ENCODE measurements at regions not wholly inside any gene's neighbourhood (a gene's known extent, or its start where the extent isn't known, plus 50 kb on each side); places are given as distances from the start of the nearest gene placed in this dataset.

DNA sequence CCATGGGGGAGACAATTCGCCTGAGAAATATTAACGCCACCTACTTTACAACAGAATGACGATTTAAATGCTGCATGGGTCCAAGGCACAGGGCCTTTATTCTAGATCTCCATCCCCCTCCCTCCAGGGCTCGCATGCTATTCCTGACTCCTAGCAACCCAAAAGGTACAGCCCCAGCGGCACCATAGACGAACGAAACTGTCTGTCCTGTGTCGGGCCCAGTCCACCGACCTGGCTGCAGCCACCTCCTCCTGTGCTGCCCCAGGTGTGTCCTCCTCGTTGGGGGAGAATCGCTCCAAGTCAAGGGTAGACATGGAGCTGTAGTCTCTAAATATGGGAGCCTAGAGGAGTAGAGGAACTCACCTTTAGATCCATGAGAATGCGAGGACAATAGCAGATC, 196.5 kb downstream of the TOMM20 start:
- TF ChIP-seq YY1 (IDR thresholded peaks at IDR 0.05; ENCODE audit: low read depth): no peak

DNA sequence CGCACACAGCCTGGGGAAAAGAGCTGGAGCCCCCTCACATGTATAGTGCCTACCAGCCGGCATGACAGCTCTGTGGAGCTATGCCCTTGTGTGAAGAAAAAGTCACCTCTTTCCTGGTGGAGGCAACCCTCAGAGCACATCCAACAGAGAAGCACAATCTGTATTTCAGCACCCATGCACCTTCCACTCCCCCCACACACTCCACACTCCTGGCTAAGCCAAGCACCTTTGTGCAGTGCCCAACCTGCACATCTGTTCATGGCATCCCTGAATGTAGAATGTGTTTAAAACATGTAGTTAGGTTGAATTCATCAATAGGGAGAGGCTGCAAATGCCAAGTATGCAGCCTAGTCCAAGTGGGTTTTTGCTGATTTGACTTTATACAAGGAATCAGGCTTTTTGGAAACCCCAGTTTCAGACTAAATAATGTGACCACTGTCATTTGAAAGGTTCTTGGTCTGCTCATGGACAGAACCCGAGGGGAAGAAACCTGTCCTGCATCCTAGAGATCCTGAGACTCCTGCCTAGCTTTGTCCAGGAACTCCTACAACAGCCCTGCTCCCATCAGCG, 197.1 kb downstream of the TOMM20 start:
- TF ChIP-seq NFIC (IDR thresholded peaks at IDR 0.05) (no peak), EGR1 (IDR thresholded peaks at IDR 0.05) (no peak), TAF1 (IDR thresholded peaks at IDR 0.05; ENCODE audit: low read depth) (no peak), CREB1 (IDR thresholded peaks at IDR 0.05; ENCODE audit: low read depth) (no peak), FOXM1 (IDR thresholded peaks at IDR 0.05; ENCODE audit: borderline replicate concordance, low read depth) (no peak), ZBTB7A (IDR thresholded peaks at IDR 0.05; ENCODE audit: low read depth) (no peak), EP300 (IDR thresholded peaks at IDR 0.05; ENCODE audit: borderline replicate concordance) (no peak)
- TF ChIP-seq, protein P1, sequence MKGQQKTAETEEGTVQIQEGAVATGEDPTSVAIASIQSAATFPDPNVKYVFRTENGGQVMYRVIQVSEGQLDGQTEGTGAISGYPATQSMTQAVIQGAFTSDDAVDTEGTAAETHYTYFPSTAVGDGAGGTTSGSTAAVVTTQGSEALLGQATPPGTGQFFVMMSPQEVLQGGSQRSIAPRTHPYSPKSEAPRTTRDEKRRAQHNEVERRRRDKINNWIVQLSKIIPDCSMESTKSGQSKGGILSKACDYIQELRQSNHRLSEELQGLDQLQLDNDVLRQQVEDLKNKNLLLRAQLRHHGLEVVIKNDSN (IDR thresholded peaks at IDR 0.05): no peak
- TF ChIP-seq, protein P2, sequence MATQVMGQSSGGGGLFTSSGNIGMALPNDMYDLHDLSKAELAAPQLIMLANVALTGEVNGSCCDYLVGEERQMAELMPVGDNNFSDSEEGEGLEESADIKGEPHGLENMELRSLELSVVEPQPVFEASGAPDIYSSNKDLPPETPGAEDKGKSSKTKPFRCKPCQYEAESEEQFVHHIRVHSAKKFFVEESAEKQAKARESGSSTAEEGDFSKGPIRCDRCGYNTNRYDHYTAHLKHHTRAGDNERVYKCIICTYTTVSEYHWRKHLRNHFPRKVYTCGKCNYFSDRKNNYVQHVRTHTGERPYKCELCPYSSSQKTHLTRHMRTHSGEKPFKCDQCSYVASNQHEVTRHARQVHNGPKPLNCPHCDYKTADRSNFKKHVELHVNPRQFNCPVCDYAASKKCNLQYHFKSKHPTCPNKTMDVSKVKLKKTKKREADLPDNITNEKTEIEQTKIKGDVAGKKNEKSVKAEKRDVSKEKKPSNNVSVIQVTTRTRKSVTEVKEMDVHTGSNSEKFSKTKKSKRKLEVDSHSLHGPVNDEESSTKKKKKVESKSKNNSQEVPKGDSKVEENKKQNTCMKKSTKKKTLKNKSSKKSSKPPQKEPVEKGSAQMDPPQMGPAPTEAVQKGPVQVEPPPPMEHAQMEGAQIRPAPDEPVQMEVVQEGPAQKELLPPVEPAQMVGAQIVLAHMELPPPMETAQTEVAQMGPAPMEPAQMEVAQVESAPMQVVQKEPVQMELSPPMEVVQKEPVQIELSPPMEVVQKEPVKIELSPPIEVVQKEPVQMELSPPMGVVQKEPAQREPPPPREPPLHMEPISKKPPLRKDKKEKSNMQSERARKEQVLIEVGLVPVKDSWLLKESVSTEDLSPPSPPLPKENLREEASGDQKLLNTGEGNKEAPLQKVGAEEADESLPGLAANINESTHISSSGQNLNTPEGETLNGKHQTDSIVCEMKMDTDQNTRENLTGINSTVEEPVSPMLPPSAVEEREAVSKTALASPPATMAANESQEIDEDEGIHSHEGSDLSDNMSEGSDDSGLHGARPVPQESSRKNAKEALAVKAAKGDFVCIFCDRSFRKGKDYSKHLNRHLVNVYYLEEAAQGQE (IDR thresholded peaks at IDR 0.05; ENCODE audit: low read depth): no peak

DNA sequence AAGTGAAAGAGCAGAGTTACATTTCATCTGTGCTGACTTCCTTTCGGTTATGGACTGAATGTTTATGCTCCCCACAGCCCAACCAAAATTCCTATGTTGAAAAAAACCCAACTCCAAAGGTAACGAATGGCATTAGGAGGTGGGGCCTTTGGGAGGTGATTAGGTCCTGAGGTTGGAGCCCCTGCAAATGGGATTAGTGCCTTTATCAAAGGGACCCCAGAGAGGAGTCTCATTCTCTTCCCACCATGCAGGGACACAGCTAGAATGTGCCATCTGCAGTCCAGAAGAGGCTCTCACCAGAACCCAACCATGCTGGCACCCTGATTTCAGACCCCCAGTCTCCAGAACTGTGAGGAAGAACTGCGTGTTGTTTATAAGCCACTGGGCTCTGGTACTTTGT, 199.3 kb downstream of the TOMM20 start:
- TF ChIP-seq EGR1 (IDR thresholded peaks at IDR 0.05) (no peak), EP300 (IDR thresholded peaks at IDR 0.05; ENCODE audit: borderline replicate concordance) (no peak)
- TF ChIP-seq, protein P3, sequence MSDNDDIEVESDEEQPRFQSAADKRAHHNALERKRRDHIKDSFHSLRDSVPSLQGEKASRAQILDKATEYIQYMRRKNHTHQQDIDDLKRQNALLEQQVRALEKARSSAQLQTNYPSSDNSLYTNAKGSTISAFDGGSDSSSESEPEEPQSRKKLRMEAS (IDR thresholded peaks at IDR 0.05): no peak

DNA sequence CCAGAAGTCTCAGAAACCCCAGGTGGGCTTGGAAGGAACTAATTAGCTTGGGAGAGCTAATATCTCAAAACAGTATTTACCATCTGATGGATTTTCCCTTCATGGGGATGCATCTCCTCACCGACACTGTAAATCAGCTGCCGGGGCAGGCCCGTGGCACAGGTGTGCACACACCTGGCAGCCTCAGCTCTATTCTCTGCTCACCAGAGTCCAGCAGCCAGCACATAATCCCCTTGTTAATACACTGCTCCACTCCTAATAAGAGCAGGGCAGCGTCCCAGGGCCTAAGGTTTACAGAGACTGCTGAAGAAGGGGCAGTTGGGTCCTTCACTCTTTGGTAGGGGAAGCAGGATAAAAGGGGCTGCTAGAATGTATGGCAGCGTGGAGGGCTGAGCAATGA, 200.0 kb downstream of the TOMM20 start:
- TF ChIP-seq CREB1 (IDR thresholded peaks at IDR 0.05; ENCODE audit: low read depth) (no peak), TEAD4 (IDR thresholded peaks at IDR 0.05) (no peak), CEBPB (IDR thresholded peaks at IDR 0.05) (no peak), YY1 (IDR thresholded peaks at IDR 0.05; ENCODE audit: low read depth) (no peak), EGR1 (IDR thresholded peaks at IDR 0.05) (no peak), ZBTB7A (IDR thresholded peaks at IDR 0.05; ENCODE audit: low read depth) (no peak), TAF1 (IDR thresholded peaks at IDR 0.05; ENCODE audit: low read depth) (no peak), EP300 (IDR thresholded peaks at IDR 0.05; ENCODE audit: borderline replicate concordance) (no peak), NFIC (IDR thresholded peaks at IDR 0.05) (no peak), FOXM1 (IDR thresholded peaks at IDR 0.05; ENCODE audit: borderline replicate concordance, low read depth) (no peak), RAD21 (IDR thresholded peaks at IDR 0.05; ENCODE audit: low read depth) (no peak), TCF12 (IDR thresholded peaks at IDR 0.05; ENCODE audit: low read depth) (no peak)
- TF ChIP-seq, protein P1 (IDR thresholded peaks at IDR 0.05): no peak
- TF ChIP-seq, protein P3 (IDR thresholded peaks at IDR 0.05): no peak
- TF ChIP-seq, protein P2 (IDR thresholded peaks at IDR 0.05; ENCODE audit: low read depth): no peak

DNA sequence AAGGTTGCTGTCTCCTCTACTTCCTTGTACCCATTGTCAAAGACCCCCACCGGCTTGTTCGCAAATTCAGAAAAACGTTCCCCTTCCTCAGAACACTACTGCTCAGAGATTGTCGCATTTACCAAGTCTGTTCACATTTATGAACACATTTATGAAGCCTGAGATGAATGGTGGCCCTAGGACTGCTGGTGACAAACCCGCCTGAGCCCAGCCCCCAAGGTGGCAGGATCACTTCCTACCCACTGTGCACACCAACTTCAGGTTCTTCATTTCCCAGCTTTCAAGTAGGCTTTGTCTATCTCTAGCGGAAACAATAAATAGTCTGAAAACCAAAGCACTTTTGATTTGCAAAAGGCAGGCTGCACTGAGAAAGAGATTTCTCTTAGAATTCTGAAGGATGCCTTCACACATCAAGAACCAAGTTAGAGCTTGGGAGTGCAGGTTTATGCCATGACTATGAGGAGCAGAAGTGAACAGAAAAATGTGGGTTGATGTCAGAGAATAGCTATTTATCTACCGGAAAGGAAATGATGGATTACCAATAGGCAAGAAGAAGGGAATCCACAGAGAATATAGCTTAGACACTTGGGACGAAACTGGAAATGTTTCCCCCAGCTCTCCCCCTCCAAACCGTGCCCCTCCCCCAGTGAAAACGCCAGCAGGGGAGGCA, 200.5 kb downstream of the TOMM20 start:
- no peak for TF ChIP-seq NFIC (IDR thresholded peaks at IDR 0.05)
- no peak for TF ChIP-seq EGR1 (IDR thresholded peaks at IDR 0.05)
- no peak for TF ChIP-seq CEBPB (IDR thresholded peaks at IDR 0.05)
- TF ChIP-seq EP300 (IDR thresholded peaks at IDR 0.05; ENCODE audit: borderline replicate concordance): no peak
- TF ChIP-seq YY1 (IDR thresholded peaks at IDR 0.05; ENCODE audit: low read depth): no peak
- no peak for TF ChIP-seq TEAD4 (IDR thresholded peaks at IDR 0.05)
- TF ChIP-seq, protein P1 (IDR thresholded peaks at IDR 0.05): no peak
- TF ChIP-seq TAF1 (IDR thresholded peaks at IDR 0.05; ENCODE audit: low read depth): no peak
- no peak for TF ChIP-seq TCF12 (IDR thresholded peaks at IDR 0.05; ENCODE audit: low read depth)
